Right lobe of liver (tissue), 6 donors: ENCODE measurements at regions not wholly inside any gene's neighbourhood (a gene's known extent, or its start where the extent isn't known, plus 50 kb on each side); places are given as distances from the start of the nearest gene placed in this dataset.

Source experiments
- ATAC-seq, 4 donors: fragments of 200-7000 bp; cut with Tn5 transposase; one replicate each; pipeline ENCODE4 v1.9.1; 2020; ENCODE audit warnings: mild to moderate bottlenecking in 4 of 4, moderate library complexity in 4 of 4
- DNase-seq, 3 donors: peaks; one replicate each; pipeline ENCODE4 v3.0.0-alpha.2; 2020
- H3K27ac ChIP-seq, 3 donors: fragments of 200-600 bp; one replicate each; pipeline ENCODE4 v1.8.0; 2022
- H3K27me3 ChIP-seq, 2 donors: fragments of 200-600 bp; one replicate each; pipeline ENCODE4 v1.8.0; 2022
- H3K36me3 ChIP-seq, 4 donors: fragments of 200-600 bp; sonication (generic) in 1 of 4; one replicate each; pipeline versions ENCODE4 v1.5.1 to v1.8.0; 2017 to 2022; ENCODE audit warnings: control low read depth in 1 of 4
- H3K4me1 ChIP-seq, 4 donors: fragments of 200-600 bp; sonication (generic) in 1 of 4; one replicate each; pipeline versions ENCODE4 v1.5.1 to v1.8.0; 2017 to 2022; ENCODE audit warnings: control low read depth in 1 of 4
- H3K4me3 ChIP-seq, 3 donors: fragments of 200-600 bp; one replicate each; pipeline ENCODE4 v1.8.0; 2022
- H3K9me3 ChIP-seq, 4 donors: fragments of 200-600 bp; sonication (generic) in 1 of 4; one replicate each; pipeline versions ENCODE4 v1.5.1 to v1.8.0; 2017 to 2022; ENCODE audit warnings: control low read depth in 1 of 4
- CTCF ChIP-seq, 4 donors: fragments of 200-600 bp in 3 of 4; fragments of 450-650 bp in 1 of 4; IDR thresholded peaks; one replicate each; pipeline versions ENCODE4 v1.5.1 to v1.8.0; 2016 to 2022; ENCODE audit warnings: antibody characterized with exemption in 4 of 4, mild to moderate bottlenecking in 2 of 4
- POLR2A ChIP-seq: fragments of 450-650 bp; IDR thresholded peaks from one replicate; pipeline ENCODE4 v1.6.1; 2017; ENCODE audit warnings: antibody characterized with exemption, mild to moderate bottlenecking
- WGBS: methylation state at CpG from one replicate; pipeline ENCODE4 v1.1.6; 2018; ENCODE audit warnings: low coverage, low lambda C conversion rate; ENCODE audit not compliant: insufficient coverage; ENCODE audit errors: missing lambda C conversion rate; 5-methylcytosine and 5-hydroxymethylcytosine counted together
- intact Hi-C, 2 donors: fragments of 100-400 bp; cut with DNase I; formaldehyde crosslinking; loops; one replicate each; pipeline versions ENCODE4 v1.11.2 to v1.14.1; 2022
- donor health status: DM: no; HTN: yes; CAD: no.
- donor health status: DM: no; HTN: no; CAD: no.
- donor health status: DM: no; HTN: no; CAD: no.
- donor health status: DM: no; HTN: yes; CAD: no.
- donor health status: DM: no; HTN: yes; CAD: no.

GRCh38 chr2:196454492-196454891 is 185.0 kb upstream of the CCDC150 start:
- WGBS, result 100% methylated on average over 1 of the region's 1 CpG
- intact Hi-C loops, result no loop called here

GRCh38 chr2:196459539-196459938 is 180.0 kb upstream of the CCDC150 start:
- intact Hi-C loops, result no loop called here
- Histone ChIP-seq H3K4me1 (peaks cover 0 to 2% (median 0%) of the 10 kb centered on the region in 4 donors), H3K9me3 (no peaks in the 10 kb centered on the region), H3K36me3 (no peaks in the 10 kb centered on the region), H3K27me3 (no peaks in the 10 kb centered on the region), H3K27ac (no peak overlapping the region), H3K4me3 (no peak overlapping the region)
- TF ChIP-seq POLR2A (no peak), CTCF (IDR thresholded peaks at IDR 0.05) (no peak)
- DNase-seq, result no peak
- no peak for ATAC-seq
- 27% methylated on average over 5 of the region's 7 CpGs for WGBS

More at GRCh38 chr2:196454492-196454891, 185.0 kb upstream of the CCDC150 start:
- Histone ChIP-seq H3K4me3 (no peak overlapping the region), H3K27me3 (no peaks in the 10 kb centered on the region), H3K9me3 (no peaks in the 10 kb centered on the region), H3K4me1 (peaks cover 0 to 2% (median 0%) of the 10 kb centered on the region in 4 donors), H3K36me3 (no peaks in the 10 kb centered on the region), H3K27ac (no peak overlapping the region)
- no peak for DNase-seq
- no peak for TF ChIP-seq POLR2A
- TF ChIP-seq CTCF (IDR thresholded peaks at IDR 0.05), result no peak
- ATAC-seq, result no peak

- no peaks in the 10 kb centered on the region for H3K27me3 ChIP-seq
- no peaks in the 10 kb centered on the region for H3K9me3 ChIP-seq
- no peaks in the 10 kb centered on the region for H3K4me1 ChIP-seq
- H3K27ac ChIP-seq, result no peak overlapping the region
- TF ChIP-seq CTCF (IDR thresholded peaks at IDR 0.05) (no peak), POLR2A (no peak)
- ATAC-seq, result no peak
- 56% methylated on average over 1 of the region's 1 CpG for WGBS
- no peak overlapping the region for H3K4me3 ChIP-seq
- intact Hi-C loops, result no loop called here
- no peaks in the 10 kb centered on the region for H3K36me3 ChIP-seq
- no peak for DNase-seq
Measured at GRCh38 chr2:196463706-196464105, 175.8 kb upstream of the CCDC150 start.

GRCh38 chr2:196464311-196464710 is 175.2 kb upstream of the CCDC150 start:
- H3K4me3 ChIP-seq, result no peak overlapping the region
- DNase-seq, result no peak
- intact Hi-C loops, result no loop called here
- no peaks in the 10 kb centered on the region for H3K4me1 ChIP-seq
- no peaks in the 10 kb centered on the region for H3K36me3 ChIP-seq
- no peak for ATAC-seq
- H3K9me3 ChIP-seq, result no peaks in the 10 kb centered on the region
- TF ChIP-seq CTCF (IDR thresholded peaks at IDR 0.05), result no peak
- TF ChIP-seq POLR2A, result no peak
- no peak overlapping the region for H3K27ac ChIP-seq
- WGBS, result 63% methylated on average over 2 of the region's 2 CpGs
- H3K27me3 ChIP-seq, result no peaks in the 10 kb centered on the region

GRCh38 chr2:196466581-196466980 is 172.9 kb upstream of the CCDC150 start:
- DNase-seq (no peak), ATAC-seq (no peak)
- H3K4me3 ChIP-seq, result no peak overlapping the region
- H3K36me3 ChIP-seq, result no peaks in the 10 kb centered on the region
- intact Hi-C loops, result no loop called here
- H3K27me3 ChIP-seq, result no peaks in the 10 kb centered on the region
- H3K27ac ChIP-seq, result no peak overlapping the region
- 35% methylated on average over 2 of the region's 2 CpGs for WGBS
- H3K4me1 ChIP-seq, result no peaks in the 10 kb centered on the region
- TF ChIP-seq POLR2A, result no peak
- no peak for TF ChIP-seq CTCF (IDR thresholded peaks at IDR 0.05)
- no peaks in the 10 kb centered on the region for H3K9me3 ChIP-seq
